Astrocyte (in vitro differentiated cells and primary cell): ENCODE measurements at regions not wholly inside any gene's neighbourhood (a gene's known extent, or its start where the extent isn't known, plus 50 kb on each side); places are given as distances from the start of the nearest gene placed in this dataset.

Experiments
- DNase-seq: peaks from one replicate; pipeline ENCODE4 v3.0.0-alpha.2; 2010; ENCODE audit warnings: low read depth
- FAIRE-seq: peaks from 2 replicates; lab custom pipeline; 2011; peaks lifted over from hg19 to GRCh38; lab: Jason Lieb, UNC
- H2AFZ ChIP-seq: 2 replicates; pipeline ENCODE4 v1.6.0; 2012; ENCODE audit warnings: low read depth, low read length, inconsistent platforms
- H3K27ac ChIP-seq: 2 replicates; pipeline ENCODE4 v1.5.1; 2011; ENCODE audit warnings: low read depth, low read length, inconsistent platforms
- H3K27me3 ChIP-seq: 2 replicates; pipeline ENCODE4 v1.6.0; 2011; ENCODE audit warnings: low read length, inconsistent platforms; ENCODE audit not compliant: insufficient read depth
- H3K36me3 ChIP-seq: 2 replicates; pipeline ENCODE4 v1.5.1; 2011; ENCODE audit warnings: low read length, inconsistent platforms; ENCODE audit not compliant: insufficient read depth
- H3K4me1 ChIP-seq: 2 replicates; pipeline ENCODE4 v1.5.1; 2011; ENCODE audit warnings: low read length, inconsistent platforms; ENCODE audit not compliant: insufficient read depth
- H3K4me2 ChIP-seq: 2 replicates; pipeline ENCODE4 v1.6.0; 2012; ENCODE audit warnings: low read length, inconsistent platforms
- H3K4me3 ChIP-seq: 2 replicates; pipeline ENCODE4 v1.5.1; 2011; ENCODE audit warnings: low read depth, mild to moderate bottlenecking, low read length, inconsistent platforms; ENCODE audit not compliant: insufficient read depth
- H3K79me2 ChIP-seq: 2 replicates; pipeline ENCODE4 v1.6.0; 2012; ENCODE audit warnings: mild to moderate bottlenecking, low read length, inconsistent platforms; ENCODE audit not compliant: insufficient read depth
- H3K9ac ChIP-seq: 2 replicates; pipeline ENCODE4 v1.6.0; 2012; ENCODE audit warnings: mild to moderate bottlenecking, low read length, inconsistent platforms
- H3K9me3 ChIP-seq: 2 replicates; pipeline ENCODE4 v1.5.1; 2012; ENCODE audit warnings: low read depth, mild to moderate bottlenecking, low read length, inconsistent platforms; ENCODE audit not compliant: insufficient read depth
- H4K20me1 ChIP-seq: 2 replicates; pipeline ENCODE4 v1.6.0; 2012; ENCODE audit warnings: low read length, inconsistent platforms; ENCODE audit not compliant: insufficient read depth
- H3K27ac Mint-ChIP-seq: one replicate; pipeline ENCODE4 v1.8.0; 2021; ENCODE audit warnings: mild to moderate bottlenecking, mixed read lengths; ENCODE audit not compliant: unreplicated experiment
- H3K27me3 Mint-ChIP-seq: one replicate; pipeline ENCODE4 v1.8.0; 2021; ENCODE audit warnings: low read depth, mixed read lengths; ENCODE audit not compliant: unreplicated experiment
- H3K36me3 Mint-ChIP-seq: one replicate; pipeline ENCODE4 v1.8.0; 2021; ENCODE audit warnings: low read depth, mixed read lengths; ENCODE audit not compliant: unreplicated experiment
- H3K4me1 Mint-ChIP-seq: one replicate; pipeline ENCODE4 v1.8.0; 2021; ENCODE audit warnings: low read depth, mixed read lengths; ENCODE audit not compliant: unreplicated experiment
- H3K4me3 Mint-ChIP-seq: one replicate; pipeline ENCODE4 v1.8.0; 2021; ENCODE audit warnings: mild to moderate bottlenecking, moderate library complexity, mixed read lengths; ENCODE audit not compliant: unreplicated experiment
- H3K9me3 Mint-ChIP-seq: one replicate; pipeline ENCODE4 v1.8.0; 2021; ENCODE audit warnings: mild to moderate bottlenecking, mixed read lengths; ENCODE audit not compliant: unreplicated experiment
- CTCF ChIP-seq: IDR thresholded peaks from 2 replicates; pipeline ENCODE4 v1.5.1; 2011; ENCODE audit warnings: low read depth, mild to moderate bottlenecking, inconsistent platforms, low read length, moderate library complexity; ENCODE audit not compliant: insufficient read depth
- EZH2 ChIP-seq: IDR thresholded peaks from 2 replicates; pipeline ENCODE4 v1.6.1; 2012; ENCODE audit warnings: mild to moderate bottlenecking, low read length, inconsistent platforms; ENCODE audit not compliant: insufficient read depth

GRCh38 chr4:24214796-24215195 lies 324.9 kb upstream of the PPARGC1A start:
- no peak overlapping the region for H3K9ac ChIP-seq
- H3K4me1 ChIP-seq: peaks cover 8% of the 10 kb centered on the region
- no peak overlapping the region for H3K27ac ChIP-seq
- FAIRE-seq: no peak
- Mint-ChIP-seq H3K36me3 (no peaks in the 10 kb centered on the region), H3K4me3 (no peak overlapping the region), H3K9me3 (no peaks in the 10 kb centered on the region), H3K27ac (no peak overlapping the region), H3K27me3 (no peaks in the 10 kb centered on the region), H3K4me1 (no peaks in the 10 kb centered on the region)
- no peaks in the 10 kb centered on the region for H3K79me2 ChIP-seq
- no peak for DNase-seq
- H3K9me3 ChIP-seq: no peaks in the 10 kb centered on the region
- no peaks in the 10 kb centered on the region for H3K36me3 ChIP-seq
- H3K27me3 ChIP-seq: peaks cover 3% of the 10 kb centered on the region
- TF ChIP-seq EZH2: no peak
- TF ChIP-seq CTCF: no peak
- H3K4me2 ChIP-seq: no peak overlapping the region
- H4K20me1 ChIP-seq: no peaks in the 10 kb centered on the region
- no peak overlapping the region for H3K4me3 ChIP-seq
- H2AFZ ChIP-seq: no peak overlapping the region

- no peaks in the 10 kb centered on the region for H3K9me3 ChIP-seq
- H3K27ac Mint-ChIP-seq: no peak overlapping the region
- H3K4me3 Mint-ChIP-seq: no peak overlapping the region
- no peak for FAIRE-seq
- H3K9ac ChIP-seq: no peak overlapping the region
- H3K79me2 ChIP-seq: no peaks in the 10 kb centered on the region
- H3K36me3 Mint-ChIP-seq: no peaks in the 10 kb centered on the region
- TF ChIP-seq EZH2: no peak
- no peak for TF ChIP-seq CTCF
- no peak overlapping the region for H3K4me3 ChIP-seq
- H3K27ac ChIP-seq: no peak overlapping the region
- no peak overlapping the region for H3K4me2 ChIP-seq
- H4K20me1 ChIP-seq: no peaks in the 10 kb centered on the region
- no peaks in the 10 kb centered on the region for H3K4me1 Mint-ChIP-seq
- H3K9me3 Mint-ChIP-seq: no peaks in the 10 kb centered on the region
- no peaks in the 10 kb centered on the region for H3K36me3 ChIP-seq
- H3K27me3 ChIP-seq: peaks cover 3% of the 10 kb centered on the region
- no peak overlapping the region for H2AFZ ChIP-seq
- peaks cover 8% of the 10 kb centered on the region for H3K4me1 ChIP-seq
- no peak for DNase-seq
- H3K27me3 Mint-ChIP-seq: no peaks in the 10 kb centered on the region
Observed at GRCh38 chr4:24213961-24214360, 324.1 kb upstream of the PPARGC1A start.

- Mint-ChIP-seq H3K27ac (no peak overlapping the region), H3K4me1 (no peaks in the 10 kb centered on the region), H3K4me3 (no peak overlapping the region), H3K36me3 (no peaks in the 10 kb centered on the region), H3K27me3 (no peaks in the 10 kb centered on the region), H3K9me3 (no peaks in the 10 kb centered on the region)
- H3K79me2 ChIP-seq: no peaks in the 10 kb centered on the region
- peaks cover 3% of the 10 kb centered on the region for H3K27me3 ChIP-seq
- no peaks in the 10 kb centered on the region for H3K9me3 ChIP-seq
- no peak overlapping the region for H3K9ac ChIP-seq
- no peak overlapping the region for H3K4me2 ChIP-seq
- H3K27ac ChIP-seq: no peak overlapping the region
- H2AFZ ChIP-seq: no peak overlapping the region
- H3K36me3 ChIP-seq: no peaks in the 10 kb centered on the region
- FAIRE-seq: no peak
- DNase-seq: no peak
- no peak for TF ChIP-seq EZH2
- no peak for TF ChIP-seq CTCF
- peaks cover 8% of the 10 kb centered on the region for H3K4me1 ChIP-seq
- H3K4me3 ChIP-seq: no peak overlapping the region
- H4K20me1 ChIP-seq: no peaks in the 10 kb centered on the region
Observed at GRCh38 chr4:24212642-24213041, 322.8 kb upstream of the PPARGC1A start.
